ENCODE measurements at regions not wholly inside any gene's neighbourhood (a gene's known extent, or its start where the extent isn't known, plus 50 kb on each side); places are given as distances from the start of the nearest gene placed in this dataset.

- no peak for DNase-seq
- Histone ChIP-seq H3K36me3 (no peaks in the 10 kb centered on the region), H3K9me3 (no peaks in the 10 kb centered on the region), H3K27me3 (no peaks in the 10 kb centered on the region), H3K27ac (no peak overlapping the region), H3K4me3 (no peak overlapping the region), H3K4me1 (peaks cover 0 to 8% (median 3%) of the 10 kb centered on the region in 4 donors)
- TF ChIP-seq, protein P1, sequence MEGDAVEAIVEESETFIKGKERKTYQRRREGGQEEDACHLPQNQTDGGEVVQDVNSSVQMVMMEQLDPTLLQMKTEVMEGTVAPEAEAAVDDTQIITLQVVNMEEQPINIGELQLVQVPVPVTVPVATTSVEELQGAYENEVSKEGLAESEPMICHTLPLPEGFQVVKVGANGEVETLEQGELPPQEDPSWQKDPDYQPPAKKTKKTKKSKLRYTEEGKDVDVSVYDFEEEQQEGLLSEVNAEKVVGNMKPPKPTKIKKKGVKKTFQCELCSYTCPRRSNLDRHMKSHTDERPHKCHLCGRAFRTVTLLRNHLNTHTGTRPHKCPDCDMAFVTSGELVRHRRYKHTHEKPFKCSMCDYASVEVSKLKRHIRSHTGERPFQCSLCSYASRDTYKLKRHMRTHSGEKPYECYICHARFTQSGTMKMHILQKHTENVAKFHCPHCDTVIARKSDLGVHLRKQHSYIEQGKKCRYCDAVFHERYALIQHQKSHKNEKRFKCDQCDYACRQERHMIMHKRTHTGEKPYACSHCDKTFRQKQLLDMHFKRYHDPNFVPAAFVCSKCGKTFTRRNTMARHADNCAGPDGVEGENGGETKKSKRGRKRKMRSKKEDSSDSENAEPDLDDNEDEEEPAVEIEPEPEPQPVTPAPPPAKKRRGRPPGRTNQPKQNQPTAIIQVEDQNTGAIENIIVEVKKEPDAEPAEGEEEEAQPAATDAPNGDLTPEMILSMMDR (IDR thresholded peaks at IDR 0.05), result no peak
- intact Hi-C loops (cut with DNase I; ENCODE audit: low total_unique reads), result no loop called here
- 81 to 96% (median 88%) methylated on average over 7 of the region's 7 CpGs for WGBS, 5 donors
Observed at GRCh38 chr3:193896419-193896818, 239.5 kb upstream of the HES1 start.

GRCh38 chr3:193897288-193897687, 238.7 kb upstream of the HES1 start:
- TF ChIP-seq, protein P1 (IDR thresholded peaks at IDR 0.05), result no peak
- TF ChIP-seq EP300 (IDR thresholded peaks at IDR 0.05) (no peak), POLR2A (IDR thresholded peaks at IDR 0.05) (no peak), POLR2AphosphoS5 (IDR thresholded peaks at IDR 0.05) (no peak)
- H3K9me3 ChIP-seq, result no peaks in the 10 kb centered on the region
- no peaks in the 10 kb centered on the region for H3K36me3 ChIP-seq
- DNase-seq, result no peak
- H3K27me3 ChIP-seq, result no peaks in the 10 kb centered on the region
- H3K4me3 ChIP-seq, result no peak overlapping the region
- intact Hi-C loops (cut with DNase I; ENCODE audit: low total_unique reads), result no loop called here
- H3K27ac ChIP-seq, result no peak overlapping the region
- WGBS, 5 donors, result 93 to 97% (median 95%) methylated on average over 10 of the region's 10 CpGs
- H3K4me1 ChIP-seq, result peaks cover 0 to 8% (median 4%) of the 10 kb centered on the region in 4 donors

- 70 to 80% (median 79%) methylated on average over 10 of the region's 10 CpGs for WGBS, 5 donors
Observed at GRCh38 chr3:193897731-193898180, 238.2 kb upstream of the HES1 start.

GRCh38 chr3:193899001-193899400, 236.9 kb upstream of the HES1 start:
- WGBS, 5 donors, result 50 to 77% (median 64%) methylated on average over 1 of the region's 1 CpG
- DNase-seq, result no peak
- intact Hi-C loops (cut with DNase I; ENCODE audit: low total_unique reads), result no loop called here

More at GRCh38 chr3:193897731-193898180, 238.2 kb upstream of the HES1 start:
- no peaks in the 10 kb centered on the region for H3K27me3 ChIP-seq
- intact Hi-C loops (cut with DNase I; ENCODE audit: low total_unique reads), result no loop called here
- peaks cover 4 to 10% (median 6%) of the 10 kb centered on the region in 4 donors for H3K4me1 ChIP-seq
- H3K27ac ChIP-seq, result no peak overlapping the region
- DNase-seq, result no peak
- TF ChIP-seq POLR2A (IDR thresholded peaks at IDR 0.05) (no peak), EP300 (IDR thresholded peaks at IDR 0.05) (no peak), POLR2AphosphoS5 (IDR thresholded peaks at IDR 0.05) (no peak)
- TF ChIP-seq, protein P1 (IDR thresholded peaks at IDR 0.05), result no peak
- no peaks in the 10 kb centered on the region for H3K36me3 ChIP-seq
- no peaks in the 10 kb centered on the region for H3K9me3 ChIP-seq
- H3K4me3 ChIP-seq, result no peak overlapping the region

More at GRCh38 chr3:193899001-193899400, 236.9 kb upstream of the HES1 start:
- Histone ChIP-seq H3K27ac (no peak overlapping the region), H3K27me3 (no peaks in the 10 kb centered on the region), H3K9me3 (no peaks in the 10 kb centered on the region), H3K4me3 (no peak overlapping the region), H3K36me3 (no peaks in the 10 kb centered on the region), H3K4me1 (peaks cover 6 to 10% (median 7%) of the 10 kb centered on the region in 4 donors)
- TF ChIP-seq EP300 (IDR thresholded peaks at IDR 0.05) (no peak), POLR2A (IDR thresholded peaks at IDR 0.05) (no peak), POLR2AphosphoS5 (IDR thresholded peaks at IDR 0.05) (no peak)
- TF ChIP-seq, protein P1 (IDR thresholded peaks at IDR 0.05), result no peak

All from stomach (tissue), 8 donors.